ENCODE measurements at regions not wholly inside any gene's neighbourhood (a gene's known extent, or its start where the extent isn't known, plus 50 kb on each side); places are given as distances from the start of the nearest gene placed in this dataset.

DNA sequence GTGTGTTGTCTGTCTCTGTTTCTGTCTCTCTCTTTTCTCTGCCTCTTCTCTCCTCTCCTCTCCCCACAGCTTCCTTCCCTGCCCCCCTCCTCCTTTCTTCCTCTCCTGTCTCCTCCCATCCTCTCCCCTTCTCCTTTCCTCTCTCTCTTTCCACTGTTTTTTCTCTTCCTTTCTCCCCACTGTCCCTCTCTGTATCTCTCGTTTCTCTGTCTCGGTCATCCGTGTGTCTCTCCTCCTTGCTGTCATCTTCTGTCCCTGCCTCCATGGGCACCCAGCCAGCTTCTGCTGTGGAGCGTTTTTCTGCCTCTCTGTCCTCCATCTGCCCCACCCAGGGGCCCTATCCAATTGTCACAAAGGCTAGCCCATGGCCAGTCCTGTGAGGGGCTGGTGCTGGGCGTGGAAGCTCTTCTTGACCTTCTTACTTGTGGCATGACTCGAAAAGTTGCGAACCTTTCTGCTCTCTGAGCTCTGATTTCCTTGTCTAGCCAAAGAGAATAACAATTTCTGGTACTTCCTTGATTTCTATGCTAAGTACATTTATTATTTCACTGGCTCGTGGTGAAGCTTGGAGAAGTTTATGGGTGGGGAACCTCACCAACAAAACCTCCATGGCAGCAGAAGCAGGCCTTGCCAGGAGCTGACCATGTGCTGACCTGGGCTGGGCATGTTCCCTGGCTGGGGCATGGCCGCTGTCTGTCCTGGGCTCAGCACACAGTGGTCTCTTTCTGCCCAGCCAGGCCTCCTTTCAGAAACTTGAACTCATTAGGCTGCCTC lies 69.3 kb downstream of the CEBPB start:
- peak in 1 of 2 donors; percentile 45 for DNase-seq

DNA sequence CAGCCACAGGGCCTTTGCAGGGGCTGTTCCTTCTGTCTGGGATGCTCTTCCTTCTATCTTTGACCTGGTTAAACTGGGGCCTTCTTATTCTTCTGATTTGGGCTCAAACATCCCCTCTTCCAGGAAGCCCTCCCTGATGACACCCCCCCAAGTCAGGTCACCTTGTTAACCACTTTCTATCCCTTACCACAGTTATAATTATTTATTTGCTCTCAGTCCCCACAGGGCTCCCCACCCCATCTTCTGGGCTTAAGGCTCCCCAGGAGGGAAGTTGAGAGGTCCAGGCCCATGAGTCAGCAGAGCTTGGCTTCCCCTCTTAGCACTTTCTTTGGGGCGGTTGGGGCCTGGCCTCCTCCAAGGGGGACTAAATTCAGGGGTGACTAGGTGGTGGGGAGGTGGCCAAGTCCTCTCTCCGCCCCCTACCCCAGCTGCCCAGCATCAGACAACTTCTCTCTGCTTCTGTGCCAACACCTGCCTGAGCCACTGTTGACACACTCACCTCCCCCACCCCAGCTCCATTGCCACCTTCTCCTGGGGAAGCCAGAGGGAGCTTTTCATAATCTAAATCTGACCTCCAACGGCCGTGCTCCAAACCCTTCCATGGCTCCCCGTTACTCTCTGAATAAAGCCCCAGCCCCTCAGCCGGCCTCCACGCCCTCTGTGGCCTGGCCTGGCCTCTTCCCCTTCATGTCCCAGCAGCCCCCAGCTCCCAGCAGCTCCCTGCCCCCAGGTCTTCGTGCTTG lies 70.0 kb downstream of the CEBPB start:
- DNase-seq: peak; percentile 33 to 59

DNA sequence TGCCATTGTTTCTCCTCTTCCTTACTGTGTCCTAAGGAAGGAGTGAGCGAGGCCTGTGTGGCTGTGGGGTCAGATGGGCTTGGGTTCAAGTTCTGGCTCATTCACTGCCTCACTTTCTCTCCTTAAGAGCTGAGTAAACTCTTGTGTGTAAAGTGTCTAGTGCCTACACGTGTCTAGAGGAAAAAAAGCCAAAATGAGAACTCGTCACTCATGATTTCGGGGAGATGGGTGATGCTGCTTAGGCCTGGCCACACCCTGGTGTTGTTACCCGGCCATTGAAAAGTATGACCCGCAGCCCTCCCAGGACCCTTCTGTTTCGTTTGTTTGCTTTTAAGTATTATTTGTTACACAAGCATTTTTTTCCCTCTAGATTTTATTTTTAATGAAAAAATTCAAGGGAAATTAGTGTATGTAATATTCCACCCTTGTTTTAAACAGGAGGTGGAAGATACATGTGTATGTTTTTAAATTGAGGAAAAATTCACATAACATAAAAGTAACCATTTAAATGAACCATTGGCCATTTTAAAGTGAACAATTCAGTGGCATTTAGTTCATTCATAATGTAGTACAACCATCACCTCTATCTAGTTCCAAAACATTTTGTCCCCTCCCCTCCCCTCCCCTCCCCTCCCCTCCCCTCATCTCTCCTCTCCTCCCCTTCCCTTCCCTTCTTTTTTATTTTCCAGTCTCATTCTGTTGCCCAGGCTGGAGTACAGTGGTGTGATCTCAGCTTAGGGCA lies 71.0 kb downstream of the CEBPB start:
- no peak for DNase-seq

DNA sequence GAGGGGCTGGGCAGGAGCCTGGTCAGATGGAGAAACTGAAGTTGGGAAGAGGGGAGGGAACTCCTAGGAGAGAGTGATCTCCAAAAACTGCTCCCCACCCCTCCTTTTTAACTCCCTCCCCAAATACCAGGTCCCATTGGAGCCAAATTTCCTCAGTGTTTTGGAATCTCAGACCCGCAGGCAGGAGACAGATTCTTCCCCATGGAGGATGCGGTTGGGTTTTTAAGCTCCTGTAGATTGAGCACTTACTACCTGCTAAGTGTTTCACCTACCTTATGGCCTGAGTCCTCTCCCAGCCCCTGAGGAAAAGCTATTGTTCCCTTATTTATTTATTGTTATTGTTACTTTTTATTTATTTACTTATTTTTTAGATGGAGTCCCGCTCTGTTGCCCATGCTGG lies 73.2 kb downstream of the CEBPB start:
- DNase-seq: no peak

DNA sequence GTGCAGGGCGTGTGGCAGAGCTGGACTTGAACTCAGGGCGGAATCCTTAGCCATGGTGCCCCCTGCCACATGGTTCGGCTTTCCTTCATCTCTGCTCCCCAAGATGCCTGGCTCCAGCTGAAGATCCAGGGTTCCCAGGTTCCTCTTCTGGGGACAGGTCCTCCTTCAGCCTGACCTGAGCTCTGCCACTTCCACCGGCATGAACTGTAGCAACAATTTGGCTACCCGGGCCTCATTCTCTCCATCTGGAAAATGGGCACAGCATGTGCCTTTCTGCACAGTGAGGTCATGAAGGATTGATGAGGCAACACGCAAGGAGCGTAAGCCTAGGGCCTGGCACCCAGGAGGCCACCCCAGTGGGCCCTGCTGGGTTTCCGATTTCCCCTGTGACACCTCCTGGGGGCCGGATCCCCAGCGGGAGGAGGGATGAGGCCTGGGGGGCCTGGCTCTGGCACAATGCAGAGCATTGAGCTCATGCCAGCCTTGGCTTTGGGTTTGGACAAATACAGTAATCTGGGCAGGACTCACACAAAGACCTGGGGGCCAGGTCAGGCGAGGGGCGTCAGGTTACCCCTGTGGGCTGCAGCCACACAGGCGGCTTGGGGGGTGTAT lies 74.0 kb downstream of the CEBPB start:
- DNase-seq: no peak

DNA sequence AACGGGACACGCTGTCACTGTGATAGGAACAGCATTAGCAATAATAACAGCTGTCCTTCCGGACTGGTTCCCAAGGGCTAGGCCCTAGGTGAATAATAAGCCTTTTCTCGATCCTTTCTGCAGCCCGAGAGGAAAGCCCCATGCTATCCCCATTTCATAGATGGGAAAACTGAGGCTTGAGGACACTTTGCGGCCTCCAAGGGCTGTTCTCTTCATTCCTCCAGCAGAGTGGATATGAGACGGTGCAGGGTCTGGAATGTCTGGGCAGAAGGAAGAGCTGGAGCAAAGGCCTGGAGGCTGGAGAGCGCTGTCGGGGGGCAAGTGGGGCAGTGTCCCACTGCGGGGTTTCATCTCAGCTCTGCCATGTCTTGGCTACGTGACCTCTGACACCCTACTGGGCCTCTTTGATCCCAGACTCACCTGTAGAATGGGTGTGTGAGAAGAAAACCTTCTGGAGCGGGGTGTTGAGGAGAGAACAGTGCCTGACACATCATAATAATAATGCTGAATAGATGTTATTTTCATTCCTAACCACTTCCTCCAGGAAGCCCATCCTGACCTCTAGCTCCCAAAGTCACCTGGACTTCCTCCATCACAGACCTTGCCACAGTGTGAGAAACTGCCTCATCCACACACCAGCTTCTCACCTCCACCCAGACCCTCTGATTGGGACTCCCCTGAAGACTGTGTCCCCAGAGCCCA lies 74.8 kb downstream of the CEBPB start:
- no peak for DNase-seq

DNA sequence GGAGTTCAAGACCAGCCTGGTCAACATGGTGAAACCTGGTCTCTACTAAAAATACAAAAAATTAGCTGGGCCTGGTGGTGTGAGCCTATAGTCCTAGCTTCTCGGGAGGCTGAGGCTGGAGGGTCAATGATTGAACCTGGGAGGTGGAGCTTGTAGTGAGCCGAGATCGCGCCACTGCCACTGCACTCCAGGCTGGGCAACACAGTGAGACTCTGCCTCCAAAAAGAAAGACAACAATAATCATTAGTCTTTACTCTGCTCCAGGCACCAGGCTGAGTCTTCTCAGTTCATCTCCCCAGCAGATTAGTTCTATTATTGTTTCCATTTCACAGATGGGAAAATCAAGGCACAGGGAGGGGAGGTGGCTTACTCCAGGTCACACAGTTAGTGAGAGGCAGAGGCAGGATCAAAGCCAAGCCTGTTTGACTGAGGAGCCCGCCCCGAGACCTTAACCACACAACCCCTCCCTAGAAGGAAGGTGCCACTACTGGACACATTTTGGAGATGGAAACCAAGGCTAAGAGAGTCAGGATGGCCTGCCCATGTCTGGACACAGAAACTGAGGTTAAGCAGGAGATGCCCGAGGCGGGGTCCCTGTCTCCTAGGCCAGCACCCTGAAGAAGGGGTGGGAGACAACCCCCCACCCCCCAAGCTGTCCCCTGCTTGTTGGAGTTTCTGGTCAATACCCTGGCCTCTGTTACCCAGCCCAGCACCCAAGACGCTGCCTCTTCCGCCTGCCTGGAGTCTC lies 75.8 kb downstream of the CEBPB start:
- DNase-seq: no peak

DNA sequence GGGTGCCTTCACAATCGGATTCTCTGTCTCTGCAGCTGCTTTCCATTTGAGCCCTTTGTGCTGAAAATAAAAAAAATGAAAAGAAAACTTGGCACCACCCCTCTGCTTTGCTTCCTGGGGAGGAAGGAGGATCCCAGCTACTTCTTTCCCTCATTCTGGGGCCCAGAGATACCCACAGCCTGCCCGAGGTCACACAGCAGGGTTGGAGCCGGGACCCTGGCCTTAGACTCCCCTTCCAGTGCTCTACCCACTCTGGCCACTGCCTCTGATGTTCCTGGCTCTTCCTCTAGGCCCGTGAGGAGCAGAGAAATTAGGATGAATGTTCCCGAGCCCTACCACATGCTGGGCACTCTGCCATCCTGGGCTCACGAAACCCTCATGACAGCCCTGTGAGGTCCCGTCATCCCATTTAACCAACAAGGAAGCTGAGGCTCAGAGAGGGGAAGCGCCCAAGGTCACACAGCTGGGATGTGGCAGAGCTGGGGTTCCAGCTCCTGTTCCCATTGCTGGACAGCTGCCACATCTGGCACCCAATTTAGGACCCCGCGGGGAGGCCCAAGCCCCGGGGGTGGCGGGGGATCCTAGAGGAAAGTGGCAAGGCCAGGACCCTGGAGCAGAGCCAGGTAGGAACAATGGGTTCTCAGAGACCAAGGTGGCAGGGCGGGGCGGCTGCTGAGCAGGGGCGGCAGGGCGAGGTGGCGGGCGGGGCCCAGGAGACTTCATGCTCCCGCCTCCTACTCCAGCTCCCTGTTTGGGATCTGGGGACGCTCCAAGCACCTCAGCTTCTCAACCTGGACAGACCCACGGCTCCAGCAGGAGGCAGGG lies 76.6 kb downstream of the CEBPB start:
- no peak for DNase-seq

DNA sequence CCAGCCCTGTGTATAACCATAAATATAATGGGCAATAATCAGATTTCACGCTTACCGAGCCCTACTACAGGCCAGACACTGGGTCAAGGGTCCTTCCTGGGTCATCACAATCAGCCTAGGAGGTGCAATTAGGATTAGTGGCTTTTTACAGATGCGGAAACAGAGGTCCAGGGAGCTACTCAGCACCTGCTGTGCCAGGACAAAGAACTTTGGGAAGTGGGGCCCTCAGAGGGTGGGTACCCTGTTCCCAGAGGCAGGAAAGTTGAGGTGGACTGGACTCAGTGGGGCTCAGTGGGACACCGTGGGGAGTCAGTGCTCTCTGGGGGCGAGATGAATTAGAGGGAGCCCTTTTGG lies 77.2 kb downstream of the CEBPB start:
- DNase-seq: no peak

DNA sequence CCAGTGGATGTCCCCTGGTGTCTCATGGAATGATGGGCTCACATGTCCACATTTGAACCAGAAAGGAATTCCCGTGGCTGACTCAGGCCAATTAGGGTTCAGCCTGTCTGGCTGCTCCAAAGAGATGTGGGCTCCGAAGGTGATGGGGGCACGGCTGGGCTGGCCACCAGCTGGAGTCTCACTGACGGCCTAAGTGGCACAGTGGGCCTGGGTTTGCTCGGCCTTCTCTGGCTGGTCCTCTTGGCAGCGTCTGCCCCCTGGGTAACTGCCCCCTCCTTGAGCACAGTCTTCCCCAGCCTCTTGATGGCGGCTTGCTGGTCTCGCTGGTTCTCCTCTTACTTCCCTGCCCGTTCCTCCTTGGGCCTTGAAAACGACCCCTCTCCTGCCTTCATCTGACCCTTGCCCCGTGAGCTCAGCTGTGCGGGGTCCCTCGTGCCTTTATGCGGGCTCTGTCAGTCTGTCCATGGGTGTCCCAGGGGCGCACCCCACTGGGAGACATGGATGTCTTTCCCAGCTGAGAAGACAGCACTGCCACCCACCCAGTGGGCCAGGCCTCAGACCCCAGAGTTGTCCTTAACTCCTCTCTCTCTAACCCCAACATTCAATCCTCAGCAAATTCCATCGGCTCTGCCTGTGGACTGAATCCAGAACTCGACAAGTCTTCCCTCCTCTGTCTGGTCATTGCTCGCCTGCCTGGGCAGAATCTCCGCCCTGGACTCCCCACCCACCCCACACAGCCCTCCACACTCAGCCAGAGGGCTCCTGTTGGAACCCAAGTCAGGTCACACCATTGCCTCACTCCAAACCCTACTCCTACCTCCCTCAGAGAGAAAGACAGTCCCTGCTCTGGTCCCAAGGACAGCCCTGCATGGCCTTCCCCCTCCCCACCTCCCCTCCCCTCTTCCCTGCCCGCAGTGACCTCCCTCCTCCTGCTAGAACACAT lies 78.7 kb downstream of the CEBPB start:
- no peak for DNase-seq

DNA sequence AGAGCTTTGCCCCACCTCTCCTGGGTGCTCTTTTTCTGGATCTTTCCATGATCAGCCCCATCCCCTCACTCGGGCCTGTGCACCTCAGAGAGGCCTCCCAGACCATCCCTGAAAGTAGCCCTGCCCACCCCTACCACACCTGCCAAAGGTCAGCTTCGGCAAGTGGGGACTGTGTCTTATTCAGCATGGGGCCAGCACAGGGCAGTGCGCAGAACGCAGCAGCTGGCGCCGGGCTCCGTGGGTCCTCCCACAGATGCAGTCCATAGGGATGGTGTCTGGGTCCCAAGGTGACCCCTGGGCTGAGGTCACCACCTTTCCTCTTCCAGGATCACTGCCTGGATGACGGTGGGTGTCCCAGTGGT lies 79.4 kb downstream of the CEBPB start:
- no peak for DNase-seq

DNA sequence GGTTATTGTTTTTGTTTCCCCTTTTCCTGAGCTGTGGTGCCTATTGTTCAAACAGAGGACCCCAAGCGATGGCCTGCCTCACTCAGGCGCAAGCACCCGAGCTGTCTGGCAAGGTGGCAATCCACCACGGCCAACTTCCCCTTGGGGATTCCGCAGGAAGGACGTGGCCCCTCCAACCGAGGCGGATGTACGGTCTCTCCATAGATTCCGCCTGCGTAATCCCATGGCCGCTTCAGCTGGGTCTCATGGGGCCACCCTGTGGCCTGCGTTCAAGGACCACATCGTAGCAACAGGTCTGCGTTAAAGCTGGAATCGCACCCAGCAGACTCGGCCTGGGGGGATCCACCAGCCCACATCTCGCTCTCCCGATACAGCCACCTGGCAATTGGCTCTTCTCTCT lies 79.9 kb downstream of the CEBPB start:
- peak in 1 of 2 donors; percentile 41 for DNase-seq

DNA sequence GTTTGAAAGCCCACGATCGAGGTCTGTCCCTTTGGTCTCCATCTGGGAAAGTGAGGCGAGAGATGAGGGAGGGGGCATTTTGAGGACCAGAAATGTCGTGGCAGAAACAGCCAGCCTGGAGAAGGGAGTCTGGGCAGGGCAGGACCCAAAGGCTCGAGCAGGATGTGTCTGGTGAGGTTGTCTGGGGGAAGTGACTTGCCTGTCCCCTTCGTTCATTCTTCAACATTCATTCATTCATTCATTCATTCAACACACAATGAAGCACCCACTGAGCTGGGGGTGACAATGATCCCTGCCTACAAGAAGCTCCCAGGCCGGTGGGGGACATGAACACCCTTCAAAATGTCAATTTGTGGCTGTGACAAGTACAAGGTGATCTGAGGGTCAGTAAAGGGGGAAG lies 80.5 kb downstream of the CEBPB start:
- DNase-seq: peak; percentile 26 to 29

DNA sequence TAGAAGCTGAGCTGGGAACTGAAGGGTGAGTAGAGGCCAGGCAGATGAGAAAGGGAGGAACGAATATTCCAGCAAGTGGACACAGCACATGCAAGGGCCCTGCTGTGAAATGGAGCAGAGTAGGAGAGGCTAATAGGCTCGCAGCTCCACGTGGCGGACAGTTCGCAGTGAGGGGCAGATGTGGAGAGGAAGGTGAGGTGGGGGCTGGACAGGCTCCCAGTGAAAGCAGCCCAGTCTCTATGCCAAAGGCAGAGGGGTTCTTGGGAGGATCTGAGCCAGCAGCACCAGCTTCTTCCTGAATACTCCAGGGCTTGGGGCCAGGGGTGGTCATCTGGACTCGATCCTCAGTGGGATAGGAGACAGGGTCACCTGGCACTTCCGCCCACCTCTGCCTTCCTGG lies 81.0 kb downstream of the CEBPB start:
- no peak for DNase-seq

DNA sequence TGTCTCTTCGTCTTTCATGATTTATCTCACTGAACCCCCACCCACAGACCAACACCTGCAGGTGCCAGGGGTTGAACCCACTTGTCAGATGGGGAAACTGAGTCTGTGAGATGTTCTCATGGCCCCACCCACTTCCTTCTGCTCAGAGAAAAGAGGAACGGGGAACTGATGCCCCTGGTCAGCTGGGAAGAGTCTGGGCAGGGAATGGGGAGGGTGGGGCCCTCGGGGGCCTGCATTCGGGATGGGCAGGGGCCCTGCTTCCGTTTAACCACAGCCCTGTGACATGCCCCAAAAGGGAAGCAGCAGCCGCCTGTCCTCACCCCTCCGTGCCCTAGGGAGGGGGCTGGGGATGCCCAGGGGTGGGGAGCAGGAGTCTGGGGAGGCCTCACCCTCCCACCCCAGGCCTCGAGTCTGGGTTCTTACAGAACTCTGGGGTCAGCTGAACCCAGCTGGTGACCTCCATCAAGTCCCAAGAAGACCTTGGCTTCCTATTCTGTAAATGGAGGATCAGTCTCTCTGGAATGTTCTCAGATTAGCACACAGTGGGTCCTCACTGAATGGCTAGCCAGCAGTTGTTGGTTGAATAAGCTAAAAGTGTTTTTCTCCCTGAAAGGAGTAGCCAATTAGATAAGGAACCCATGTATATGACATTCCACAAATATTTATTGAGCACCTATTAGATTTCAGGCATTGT lies 81.5 kb downstream of the CEBPB start:
- DNase-seq: no peak

DNA sequence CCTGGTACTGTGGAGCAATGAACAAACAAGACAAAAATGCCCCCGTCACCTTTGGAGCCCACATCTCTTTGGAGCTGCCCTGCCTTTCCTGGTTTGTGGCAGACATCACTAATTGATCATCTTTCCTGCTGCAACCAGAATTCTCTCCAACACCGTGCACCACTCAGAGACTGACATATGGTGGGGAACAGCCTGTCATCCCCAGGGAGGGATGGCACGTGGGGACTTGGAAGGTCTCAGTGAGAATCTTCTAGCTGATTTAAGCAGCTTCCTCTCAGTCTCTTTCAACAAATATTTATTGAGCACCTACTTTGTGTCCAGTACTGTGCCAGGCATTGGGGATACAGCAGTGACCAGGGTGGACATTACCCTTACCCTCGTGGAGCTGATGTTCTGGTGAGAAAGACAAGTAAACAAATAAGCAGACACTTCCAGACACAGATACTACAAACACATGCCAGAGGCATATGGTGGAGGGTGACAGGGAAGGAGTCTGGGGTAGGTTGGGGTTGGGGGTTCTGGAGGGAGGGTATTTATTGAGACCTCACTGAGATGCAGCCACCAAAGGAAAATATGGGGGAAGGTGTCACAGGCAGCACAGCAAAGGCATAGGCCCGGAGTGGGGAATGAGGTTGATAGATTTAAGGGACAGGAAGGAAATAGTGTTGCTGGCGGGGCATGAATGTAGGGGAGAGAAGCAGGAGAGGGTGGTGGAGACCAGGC lies 82.3 kb downstream of the CEBPB start:
- no peak for DNase-seq

DNA sequence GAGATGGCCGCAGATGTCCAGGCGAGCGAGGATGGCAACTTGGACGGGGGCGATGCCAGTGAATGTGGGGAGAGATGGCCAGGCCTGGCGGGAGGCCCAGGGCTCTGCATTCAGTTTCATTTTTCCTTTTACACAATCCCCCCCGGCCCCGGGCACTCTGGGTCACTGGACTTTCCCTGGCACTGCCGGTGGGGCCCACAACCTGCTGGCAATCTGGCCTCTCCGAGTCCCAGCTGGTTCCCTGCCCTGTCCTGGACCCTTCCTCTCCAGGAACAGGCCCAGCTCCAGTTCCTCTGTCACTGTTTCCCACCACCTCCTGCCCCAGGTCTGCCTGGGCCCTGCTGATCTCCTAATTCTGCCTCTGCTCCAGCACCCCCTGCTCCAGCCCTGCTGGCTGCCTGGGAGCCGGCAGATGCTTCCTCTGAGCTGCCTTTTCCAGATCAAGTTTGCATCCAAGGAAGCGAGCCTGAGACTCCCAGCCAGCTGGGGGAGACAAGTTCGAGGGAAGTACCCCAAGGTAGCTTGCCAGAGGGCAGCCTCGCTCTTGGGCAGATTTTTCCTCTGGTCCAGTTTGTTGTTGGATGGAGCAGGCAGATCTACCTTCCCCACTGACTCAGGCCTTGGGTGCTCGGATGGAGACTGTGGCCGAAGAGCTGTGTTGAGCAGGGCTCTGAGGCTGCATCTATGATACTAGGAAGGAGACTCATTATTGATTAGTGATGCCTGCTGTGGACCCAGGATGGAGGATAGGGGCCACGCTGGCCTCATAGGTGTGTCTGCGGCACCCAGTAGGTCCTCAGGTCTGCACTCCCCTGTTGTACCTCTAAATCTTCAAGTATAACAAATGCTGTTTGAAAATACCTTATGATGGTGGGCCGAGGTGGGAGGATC lies 83.2 kb downstream of the CEBPB start:
- peak in 1 of 2 donors; percentile 15 for DNase-seq

Measured in bone marrow (tissue), 2 donors.